ENCODE measurements at regions not wholly inside any gene's neighbourhood (a gene's known extent, or its start where the extent isn't known, plus 50 kb on each side); places are given as distances from the start of the nearest gene placed in this dataset.
"Not testable (repeated sequence)": the region's sequence is repeated elsewhere in the genome, so short reads cannot be mapped to it uniquely, and the experiment has no call there.

DNA sequence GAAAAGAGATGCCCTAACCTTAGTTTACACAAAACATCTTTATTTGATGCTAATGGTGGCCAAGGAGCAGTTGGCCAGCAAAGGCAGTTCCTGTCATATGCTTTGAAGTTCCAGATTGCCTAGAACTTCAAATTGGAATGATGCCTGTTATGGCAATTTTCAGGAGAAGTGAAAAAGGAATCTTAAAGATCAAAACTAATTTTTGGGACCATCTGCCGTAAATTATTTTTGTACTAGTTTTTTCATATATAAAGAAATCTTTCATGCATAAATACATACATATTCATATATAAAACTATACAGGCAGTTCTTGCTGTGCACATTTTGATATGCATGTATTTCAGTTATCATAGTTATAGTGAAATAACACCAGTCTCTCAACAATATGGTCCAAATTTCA lies 1185.6 kb upstream of the FAM98A start:
- Histone ChIP-seq H3K9me3 (ENCODE audit: control insufficient read depth in 5 of 5, low read length in 5 of 5) (no peaks in the 10 kb centered on the region), H3K36me3 (ENCODE audit: control insufficient read depth in 5 of 5, insufficient read depth in 5 of 5, low read length in 5 of 5) (no peaks in the 10 kb centered on the region), H3K27ac (ENCODE audit: low read depth, low read length) (no peak overlapping the region), H3K4me1 (ENCODE audit: control insufficient read depth in 5 of 5, insufficient read depth in 5 of 5, low read length in 5 of 5) (no peaks in the 10 kb centered on the region), H3K9ac (ENCODE audit: low read length in 5 of 5) (no peak overlapping the region), H3K4me3 (ENCODE audit: low read depth in 1 of 5, low read length in 5 of 5) (no peak overlapping the region), H3K27me3 (ENCODE audit: control insufficient read depth in 5 of 5, insufficient read depth in 4 of 5, low read length in 5 of 5) (no peaks in the 10 kb centered on the region)

DNA sequence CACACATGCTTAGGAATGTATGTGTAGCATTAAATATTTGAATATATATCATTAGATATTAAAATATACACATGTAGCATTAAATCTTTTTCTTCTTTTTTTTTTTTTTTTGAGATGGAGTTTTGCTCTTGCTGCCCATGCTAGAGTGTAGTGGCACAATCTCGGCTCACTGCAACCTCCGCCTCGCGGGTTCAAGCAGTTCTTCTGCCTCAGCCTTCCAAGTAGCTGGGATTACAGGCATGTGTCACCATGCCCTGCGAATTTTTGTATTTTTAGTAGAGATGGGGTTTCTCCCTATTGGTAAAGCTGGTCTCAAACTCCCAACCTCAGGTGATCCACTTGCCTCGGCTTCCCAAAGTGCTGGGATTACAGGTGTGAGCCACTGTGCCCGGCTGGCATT lies 1151.6 kb upstream of the FAM98A start:
- H3K36me3 ChIP-seq (ENCODE audit: control insufficient read depth in 5 of 5, insufficient read depth in 5 of 5, low read length in 5 of 5); H3K9ac ChIP-seq (ENCODE audit: low read length in 5 of 5); H3K4me1 ChIP-seq (ENCODE audit: control insufficient read depth in 5 of 5, insufficient read depth in 5 of 5, low read length in 5 of 5); H3K4me3 ChIP-seq (ENCODE audit: low read depth in 1 of 5, low read length in 5 of 5); H3K9me3 ChIP-seq (ENCODE audit: control insufficient read depth in 5 of 5, low read length in 5 of 5); H3K27ac ChIP-seq (ENCODE audit: low read depth, low read length); H3K27me3 ChIP-seq (ENCODE audit: control insufficient read depth in 5 of 5, insufficient read depth in 4 of 5, low read length in 5 of 5): not testable (repeated sequence)

DNA sequence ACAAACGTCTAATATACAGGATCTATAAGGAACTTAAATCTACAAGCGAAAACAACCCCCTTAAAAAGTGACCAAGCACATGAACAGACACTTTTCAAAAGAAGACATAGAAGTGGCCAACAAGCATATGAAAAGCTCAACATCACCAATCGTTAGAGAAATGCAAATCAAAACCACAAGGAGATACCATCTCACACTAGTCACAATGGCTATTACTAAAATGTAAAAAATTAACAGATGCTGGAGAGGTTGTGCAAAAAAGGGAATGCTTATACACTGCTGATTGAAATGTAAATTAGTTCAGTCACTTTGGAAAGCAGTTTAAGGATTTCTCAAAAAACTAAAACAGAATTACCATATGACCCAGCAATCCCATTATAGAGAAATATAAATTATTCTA lies 1148.5 kb upstream of the FAM98A start:
- Histone ChIP-seq H3K4me3 (ENCODE audit: low read depth in 1 of 5, low read length in 5 of 5) (no peak overlapping the region), H3K9me3 (ENCODE audit: control insufficient read depth in 5 of 5, low read length in 5 of 5) (peaks cover 0 to 4% (median 0%) of the 10 kb centered on the region in 5 donors), H3K4me1 (ENCODE audit: control insufficient read depth in 5 of 5, insufficient read depth in 5 of 5, low read length in 5 of 5) (no peaks in the 10 kb centered on the region), H3K27me3 (ENCODE audit: control insufficient read depth in 5 of 5, insufficient read depth in 4 of 5, low read length in 5 of 5) (no peaks in the 10 kb centered on the region), H3K9ac (ENCODE audit: low read length in 5 of 5) (no peak overlapping the region), H3K27ac (ENCODE audit: low read depth, low read length) (no peak overlapping the region), H3K36me3 (ENCODE audit: control insufficient read depth in 5 of 5, insufficient read depth in 5 of 5, low read length in 5 of 5) (no peaks in the 10 kb centered on the region)

DNA sequence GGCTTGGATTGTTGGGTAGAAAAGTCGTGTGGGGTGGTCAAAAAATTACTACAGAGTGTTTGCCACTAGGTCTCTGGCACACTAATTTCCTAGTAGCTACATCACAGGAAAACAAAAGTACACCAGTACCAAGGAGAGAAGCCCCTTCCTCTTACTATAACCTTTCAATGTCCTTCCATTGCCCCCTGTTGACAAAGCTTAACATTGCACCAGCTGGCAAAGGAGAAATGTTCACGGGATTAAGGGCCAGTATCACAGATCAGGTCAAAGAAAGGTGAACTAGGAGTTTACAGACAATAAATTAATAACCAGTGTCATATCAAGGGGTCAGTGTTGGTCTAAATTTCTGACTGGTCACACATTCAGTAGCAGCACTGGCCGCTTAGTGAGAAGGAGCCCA lies 1139.6 kb upstream of the FAM98A start:
- Histone ChIP-seq H3K27me3 (ENCODE audit: control insufficient read depth in 5 of 5, insufficient read depth in 4 of 5, low read length in 5 of 5) (no peaks in the 10 kb centered on the region), H3K27ac (ENCODE audit: low read depth, low read length) (no peak overlapping the region), H3K9me3 (ENCODE audit: control insufficient read depth in 5 of 5, low read length in 5 of 5) (no peaks in the 10 kb centered on the region), H3K4me3 (ENCODE audit: low read depth in 1 of 5, low read length in 5 of 5) (no peak overlapping the region), H3K36me3 (ENCODE audit: control insufficient read depth in 5 of 5, insufficient read depth in 5 of 5, low read length in 5 of 5) (no peaks in the 10 kb centered on the region), H3K9ac (ENCODE audit: low read length in 5 of 5) (no peak overlapping the region), H3K4me1 (ENCODE audit: control insufficient read depth in 5 of 5, insufficient read depth in 5 of 5, low read length in 5 of 5) (no peaks in the 10 kb centered on the region)

DNA sequence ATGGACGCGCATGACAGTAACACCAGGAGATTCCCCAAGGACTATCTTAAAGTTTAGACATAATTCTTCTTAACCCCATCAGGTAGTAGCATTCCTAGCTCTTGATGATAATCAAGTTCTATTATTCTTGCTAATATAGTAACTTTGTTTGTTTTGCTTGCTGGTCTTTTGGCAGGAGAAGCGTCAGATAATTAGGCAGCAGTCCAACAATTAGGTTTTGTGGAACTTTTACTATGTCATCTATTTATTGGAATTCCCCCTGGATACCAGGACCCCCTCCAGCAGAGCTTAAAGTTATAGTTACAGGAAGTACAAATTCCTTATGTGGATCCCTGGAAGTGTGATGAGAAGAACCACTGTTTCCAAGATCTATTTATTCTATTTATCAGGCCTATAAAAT lies 1138.0 kb upstream of the FAM98A start:
- no peak overlapping the region for H3K27ac ChIP-seq (ENCODE audit: low read depth, low read length)
- H3K27me3 ChIP-seq (ENCODE audit: control insufficient read depth in 5 of 5, insufficient read depth in 4 of 5, low read length in 5 of 5), result no peaks in the 10 kb centered on the region
- H3K4me1 ChIP-seq (ENCODE audit: control insufficient read depth in 5 of 5, insufficient read depth in 5 of 5, low read length in 5 of 5), result no peaks in the 10 kb centered on the region
- no peaks in the 10 kb centered on the region for H3K36me3 ChIP-seq (ENCODE audit: control insufficient read depth in 5 of 5, insufficient read depth in 5 of 5, low read length in 5 of 5)
- no peak overlapping the region for H3K4me3 ChIP-seq (ENCODE audit: low read depth in 1 of 5, low read length in 5 of 5)
- no peak overlapping the region for H3K9ac ChIP-seq (ENCODE audit: low read length in 5 of 5)
- H3K9me3 ChIP-seq (ENCODE audit: control insufficient read depth in 5 of 5, low read length in 5 of 5), result no peaks in the 10 kb centered on the region

GRCh38 chr2:34736482-34736881 lies 1137.4 kb upstream of the FAM98A start:
- no peak overlapping the region for H3K4me3 ChIP-seq (ENCODE audit: low read depth in 1 of 5, low read length in 5 of 5)
- H3K9ac ChIP-seq (ENCODE audit: low read length in 5 of 5), result no peak overlapping the region
- no peaks in the 10 kb centered on the region for H3K36me3 ChIP-seq (ENCODE audit: control insufficient read depth in 5 of 5, insufficient read depth in 5 of 5, low read length in 5 of 5)
- no peaks in the 10 kb centered on the region for H3K4me1 ChIP-seq (ENCODE audit: control insufficient read depth in 5 of 5, insufficient read depth in 5 of 5, low read length in 5 of 5)
- H3K27me3 ChIP-seq (ENCODE audit: control insufficient read depth in 5 of 5, insufficient read depth in 4 of 5, low read length in 5 of 5), result no peaks in the 10 kb centered on the region
- H3K9me3 ChIP-seq (ENCODE audit: control insufficient read depth in 5 of 5, low read length in 5 of 5), result no peaks in the 10 kb centered on the region
- no peak overlapping the region for H3K27ac ChIP-seq (ENCODE audit: low read depth, low read length)

DNA sequence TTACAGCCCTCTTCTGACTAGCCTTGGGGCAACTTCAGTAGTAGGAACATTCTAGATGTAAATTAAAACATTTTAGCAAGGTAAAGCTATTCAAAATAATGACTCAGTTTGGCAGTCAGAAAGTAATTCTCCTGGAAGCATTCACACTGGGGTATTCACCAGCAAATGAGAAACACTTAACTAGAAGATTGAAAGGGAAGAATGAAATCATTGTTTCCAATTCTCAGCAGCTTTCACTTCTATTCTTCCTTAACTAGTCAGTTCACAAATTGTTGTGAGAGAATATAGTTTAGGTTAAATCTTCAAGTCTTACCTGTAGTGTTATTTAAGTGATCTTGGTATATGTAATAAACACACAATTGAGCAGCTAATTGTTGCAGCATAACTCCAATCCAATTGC lies 1135.6 kb upstream of the FAM98A start:
- H3K27me3 ChIP-seq (ENCODE audit: control insufficient read depth in 5 of 5, insufficient read depth in 4 of 5, low read length in 5 of 5), result no peaks in the 10 kb centered on the region
- no peak overlapping the region for H3K4me3 ChIP-seq (ENCODE audit: low read depth in 1 of 5, low read length in 5 of 5)
- no peaks in the 10 kb centered on the region for H3K9me3 ChIP-seq (ENCODE audit: control insufficient read depth in 5 of 5, low read length in 5 of 5)
- H3K9ac ChIP-seq (ENCODE audit: low read length in 5 of 5), result no peak overlapping the region
- no peaks in the 10 kb centered on the region for H3K36me3 ChIP-seq (ENCODE audit: control insufficient read depth in 5 of 5, insufficient read depth in 5 of 5, low read length in 5 of 5)
- H3K27ac ChIP-seq (ENCODE audit: low read depth, low read length), result no peak overlapping the region
- no peaks in the 10 kb centered on the region for H3K4me1 ChIP-seq (ENCODE audit: control insufficient read depth in 5 of 5, insufficient read depth in 5 of 5, low read length in 5 of 5)

DNA sequence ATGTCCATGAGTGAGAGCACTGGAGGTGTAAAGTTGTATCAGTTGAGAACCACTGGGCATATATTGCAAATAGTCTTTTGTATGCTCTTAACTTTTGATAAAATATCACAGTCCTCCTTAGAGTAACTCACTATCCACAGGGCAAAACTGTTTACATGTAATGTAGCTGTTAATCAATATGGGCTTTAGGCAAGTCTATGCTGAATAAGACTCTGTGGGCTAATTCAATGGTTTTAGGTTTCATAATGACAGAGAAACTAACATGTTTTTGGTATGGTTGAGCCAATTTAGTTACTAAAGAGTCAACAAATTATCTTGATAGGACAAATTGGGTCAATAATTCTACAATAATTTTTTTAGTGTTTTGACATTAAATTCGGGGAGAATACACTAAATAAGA lies 1134.9 kb upstream of the FAM98A start:
- Histone ChIP-seq H3K4me3 (ENCODE audit: low read depth in 1 of 5, low read length in 5 of 5) (no peak overlapping the region), H3K9ac (ENCODE audit: low read length in 5 of 5) (no peak overlapping the region), H3K4me1 (ENCODE audit: control insufficient read depth in 5 of 5, insufficient read depth in 5 of 5, low read length in 5 of 5) (no peaks in the 10 kb centered on the region), H3K9me3 (ENCODE audit: control insufficient read depth in 5 of 5, low read length in 5 of 5) (no peaks in the 10 kb centered on the region), H3K27me3 (ENCODE audit: control insufficient read depth in 5 of 5, insufficient read depth in 4 of 5, low read length in 5 of 5) (no peaks in the 10 kb centered on the region), H3K27ac (ENCODE audit: low read depth, low read length) (no peak overlapping the region), H3K36me3 (ENCODE audit: control insufficient read depth in 5 of 5, insufficient read depth in 5 of 5, low read length in 5 of 5) (no peaks in the 10 kb centered on the region)

DNA sequence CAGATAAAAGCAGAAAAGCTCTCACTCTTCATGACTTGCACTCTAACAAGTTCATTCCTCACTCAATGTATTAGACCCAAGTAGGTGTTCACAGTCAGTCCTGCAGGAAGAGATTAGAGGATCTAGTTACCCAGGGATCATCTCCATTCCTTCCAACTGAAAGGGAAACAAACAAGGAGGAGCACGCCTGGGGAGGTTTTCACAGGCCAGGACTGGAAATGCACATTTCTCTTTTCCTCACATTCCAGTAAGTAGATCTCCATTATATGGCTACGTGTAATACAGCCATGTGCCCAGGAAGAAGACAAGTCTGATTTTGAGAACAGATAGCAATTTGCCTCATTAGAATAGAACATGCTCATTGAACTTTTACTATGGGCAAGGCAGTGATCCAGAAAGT lies 1132.2 kb upstream of the FAM98A start:
- Histone ChIP-seq H3K9me3 (ENCODE audit: control insufficient read depth in 5 of 5, low read length in 5 of 5) (no peaks in the 10 kb centered on the region), H3K4me3 (ENCODE audit: low read depth in 1 of 5, low read length in 5 of 5) (no peak overlapping the region), H3K27ac (ENCODE audit: low read depth, low read length) (no peak overlapping the region), H3K4me1 (ENCODE audit: control insufficient read depth in 5 of 5, insufficient read depth in 5 of 5, low read length in 5 of 5) (no peaks in the 10 kb centered on the region), H3K27me3 (ENCODE audit: control insufficient read depth in 5 of 5, insufficient read depth in 4 of 5, low read length in 5 of 5) (no peaks in the 10 kb centered on the region), H3K9ac (ENCODE audit: low read length in 5 of 5) (no peak overlapping the region), H3K36me3 (ENCODE audit: control insufficient read depth in 5 of 5, insufficient read depth in 5 of 5, low read length in 5 of 5) (no peaks in the 10 kb centered on the region)

GRCh38 chr2:34729845-34730244 lies 1130.7 kb upstream of the FAM98A start:
- Histone ChIP-seq H3K9me3 (ENCODE audit: control insufficient read depth in 5 of 5, low read length in 5 of 5) (no peaks in the 10 kb centered on the region), H3K4me3 (ENCODE audit: low read depth in 1 of 5, low read length in 5 of 5) (no peak overlapping the region), H3K4me1 (ENCODE audit: control insufficient read depth in 5 of 5, insufficient read depth in 5 of 5, low read length in 5 of 5) (no peaks in the 10 kb centered on the region), H3K27me3 (ENCODE audit: control insufficient read depth in 5 of 5, insufficient read depth in 4 of 5, low read length in 5 of 5) (no peaks in the 10 kb centered on the region), H3K27ac (ENCODE audit: low read depth, low read length) (no peak overlapping the region), H3K36me3 (ENCODE audit: control insufficient read depth in 5 of 5, insufficient read depth in 5 of 5, low read length in 5 of 5) (no peaks in the 10 kb centered on the region), H3K9ac (ENCODE audit: low read length in 5 of 5) (no peak overlapping the region)

DNA sequence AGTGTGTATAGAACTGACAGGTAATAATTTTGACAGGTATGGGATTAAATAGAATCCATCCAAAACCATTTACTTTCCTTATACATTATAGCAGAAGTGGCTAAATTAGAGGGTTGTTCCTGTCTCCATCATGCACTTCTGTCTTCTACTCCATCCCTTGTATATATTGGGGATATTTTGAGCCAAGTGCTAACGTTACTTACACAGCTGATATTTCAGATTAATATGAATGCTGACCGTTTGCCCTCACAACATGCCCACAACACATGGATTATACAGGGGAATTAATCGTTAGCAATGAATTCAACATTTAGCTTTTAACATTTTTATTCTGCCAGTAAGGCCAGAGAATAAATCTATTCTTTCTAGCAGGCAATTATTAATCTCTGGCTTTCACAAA lies 1125.0 kb upstream of the FAM98A start:
- no peaks in the 10 kb centered on the region for H3K36me3 ChIP-seq (ENCODE audit: control insufficient read depth in 5 of 5, insufficient read depth in 5 of 5, low read length in 5 of 5)
- no peaks in the 10 kb centered on the region for H3K9me3 ChIP-seq (ENCODE audit: control insufficient read depth in 5 of 5, low read length in 5 of 5)
- H3K9ac ChIP-seq (ENCODE audit: low read length in 5 of 5), result no peak overlapping the region
- no peak overlapping the region for H3K27ac ChIP-seq (ENCODE audit: low read depth, low read length)
- no peaks in the 10 kb centered on the region for H3K27me3 ChIP-seq (ENCODE audit: control insufficient read depth in 5 of 5, insufficient read depth in 4 of 5, low read length in 5 of 5)
- no peaks in the 10 kb centered on the region for H3K4me1 ChIP-seq (ENCODE audit: control insufficient read depth in 5 of 5, insufficient read depth in 5 of 5, low read length in 5 of 5)
- no peak overlapping the region for H3K4me3 ChIP-seq (ENCODE audit: low read depth in 1 of 5, low read length in 5 of 5)

Data from subcutaneous abdominal adipose tissue (tissue), 5 donors.